Urinary bladder (tissue), 3 donors: ENCODE measurements at regions not wholly inside any gene's neighbourhood (a gene's known extent, or its start where the extent isn't known, plus 50 kb on each side); places are given as distances from the start of the nearest gene placed in this dataset.
"Not testable (repeated sequence)": the region's sequence is repeated elsewhere in the genome, so short reads cannot be mapped to it uniquely, and the experiment has no call there.

Experiments
- DNase-seq: peaks from one replicate; pipeline ENCODE4 v3.0.0-alpha.2; 2015; ENCODE audit errors: extremely low spot score
- H3K27ac ChIP-seq: one replicate; pipeline ENCODE4 v1.5.1; 2013; ENCODE audit warnings: low read depth, mild to moderate bottlenecking, moderate library complexity
- H3K36me3 ChIP-seq: one replicate; pipeline ENCODE4 v1.6.1; 2013; ENCODE audit warnings: mild to moderate bottlenecking, moderate library complexity; ENCODE audit not compliant: insufficient read depth
- H3K4me1 ChIP-seq: one replicate; pipeline ENCODE4 v1.6.1; 2013; ENCODE audit warnings: mild to moderate bottlenecking, moderate library complexity; ENCODE audit not compliant: insufficient read depth
- H3K4me3 ChIP-seq: one replicate; pipeline ENCODE4 v1.5.1; 2013; ENCODE audit warnings: low read depth, low read length
- WGBS: extraction: QIAGEN DNeasy Blood & Tissue Kit; methylation state at CpG from one replicate; pipeline ENCODE4 v1.1.7; 2013; 5-methylcytosine and 5-hydroxymethylcytosine counted together
- donor health status: healthy with polysubstance abuse.
- donor health status: healthy.

DNA sequence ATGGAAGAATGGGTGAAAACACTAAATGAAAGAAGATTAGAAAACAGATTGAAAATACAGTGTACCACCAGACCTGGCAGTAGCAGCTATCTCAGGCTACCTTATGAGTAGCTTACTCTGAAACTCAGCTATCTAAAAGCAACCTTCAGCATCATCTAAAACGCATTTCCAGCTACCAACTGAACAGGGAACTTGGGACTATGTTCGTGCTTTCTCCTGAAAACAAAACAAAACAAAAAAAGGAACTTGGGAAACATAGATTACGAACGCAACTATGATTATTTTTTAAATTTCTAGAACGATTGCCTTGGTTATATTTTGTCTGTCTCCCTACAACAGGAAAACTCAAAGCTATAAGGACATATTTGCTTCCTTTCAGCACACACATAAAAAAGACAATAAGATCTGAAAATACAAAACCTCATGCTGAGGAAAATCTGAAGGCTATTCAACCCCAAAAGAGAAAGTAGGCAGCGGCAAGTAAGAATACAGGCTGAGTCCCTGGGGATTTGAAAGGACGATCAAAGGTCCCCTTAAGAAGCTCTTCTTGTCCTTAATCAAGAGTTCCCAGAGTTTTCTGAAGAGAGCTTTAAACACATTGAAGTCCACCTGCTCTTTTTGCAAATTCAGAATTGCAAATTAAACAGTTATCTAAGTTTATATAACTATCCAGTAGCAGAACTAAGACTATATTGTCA lies 53.4 kb downstream of the OR2K2 start:
- no peaks in the 10 kb centered on the region for H3K4me1 ChIP-seq
- DNase-seq: no peak
- 83% methylated on average over 7 of the region's 7 CpGs for WGBS
- no peak overlapping the region for H3K27ac ChIP-seq
- H3K4me3 ChIP-seq: no peak overlapping the region
- no peaks in the 10 kb centered on the region for H3K36me3 ChIP-seq

DNA sequence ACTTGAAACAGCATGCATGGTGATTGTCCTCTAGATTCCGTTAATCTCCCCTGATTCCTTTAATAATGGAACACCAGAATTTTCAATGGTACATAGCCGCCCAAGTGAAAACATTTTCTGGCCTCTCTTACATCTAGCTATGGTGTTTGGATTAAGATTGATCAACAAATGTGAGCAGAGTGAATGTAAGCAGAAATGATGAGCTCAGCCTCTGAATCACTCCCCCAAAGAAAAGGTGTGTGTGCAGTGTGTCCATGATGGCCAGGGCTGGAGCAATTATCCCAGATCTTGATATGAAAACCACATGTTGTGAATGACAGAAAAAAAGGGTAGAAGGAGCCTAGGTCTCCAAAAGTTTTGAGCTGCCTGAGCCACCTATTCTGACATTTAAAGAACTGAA lies 55.3 kb downstream of the OR2K2 start:
- no peak for DNase-seq
- no peaks in the 10 kb centered on the region for H3K4me1 ChIP-seq

DNA sequence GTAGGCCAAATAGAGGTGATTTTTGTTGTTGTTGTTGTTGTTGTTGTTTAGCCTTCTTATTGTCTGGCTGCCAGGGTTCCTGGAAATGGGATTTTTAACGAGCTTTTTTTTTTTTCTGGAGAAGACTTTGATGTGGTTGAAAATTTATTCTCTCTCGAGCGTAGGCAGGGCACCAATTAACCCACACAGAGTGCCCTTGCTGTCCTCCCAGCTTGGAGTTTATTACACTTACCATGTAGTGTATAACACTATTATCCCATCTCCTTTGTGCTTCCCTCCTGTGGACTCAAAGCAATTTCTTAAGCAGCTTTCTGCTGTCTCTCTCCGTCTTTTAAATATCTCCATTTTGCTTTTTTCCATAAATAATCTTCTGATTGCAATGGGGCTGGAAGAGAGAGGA lies 57.4 kb downstream of the OR2K2 start:
- WGBS: 61% methylated on average over 4 of the region's 4 CpGs
- DNase-seq: no peak
- no peak overlapping the region for H3K27ac ChIP-seq

More for the DNA sequence above, 55.3 kb downstream of the OR2K2 start:
- Histone ChIP-seq H3K27ac (no peak overlapping the region), H3K4me3 (no peak overlapping the region), H3K36me3 (no peaks in the 10 kb centered on the region)
- 95% methylated on average over 2 of the region's 2 CpGs for WGBS

DNA sequence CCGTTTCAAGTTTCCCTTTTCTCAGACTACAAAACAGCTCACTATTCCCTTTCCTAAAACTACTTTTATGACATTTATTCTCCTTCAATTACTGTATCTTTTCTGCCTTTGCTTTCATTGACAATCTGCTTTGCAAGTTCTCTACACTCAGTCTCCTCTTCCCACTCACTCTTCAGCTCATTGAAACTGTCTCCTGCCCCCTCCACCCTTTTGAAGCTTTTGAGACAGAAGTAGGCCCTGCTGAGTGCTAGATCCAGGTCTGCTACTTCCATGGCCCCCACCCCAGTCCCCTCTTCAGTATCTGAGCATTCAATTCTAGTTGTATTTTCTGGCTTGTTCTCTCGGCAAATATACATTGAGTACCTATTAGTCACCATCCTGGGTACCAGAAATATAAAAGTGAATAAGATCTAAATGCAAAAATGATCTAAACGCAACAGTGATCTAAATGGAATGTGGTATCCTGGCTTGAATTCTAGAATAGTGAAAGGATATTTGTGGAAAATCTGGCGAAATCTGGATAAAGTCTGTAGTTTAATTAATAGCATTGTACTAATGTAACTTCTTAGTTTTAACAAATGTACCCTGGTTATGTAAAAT lies 58.4 kb downstream of the OR2K2 start:
- Histone ChIP-seq H3K36me3 (no peaks in the 10 kb centered on the region), H3K4me1 (no peaks in the 10 kb centered on the region), H3K4me3 (no peak overlapping the region), H3K27ac (no peak overlapping the region)
- DNase-seq: no peak
- 80% methylated on average over 4 of the region's 4 CpGs for WGBS

More for the DNA sequence above, 57.4 kb downstream of the OR2K2 start:
- H3K4me3 ChIP-seq: no peak overlapping the region
- no peaks in the 10 kb centered on the region for H3K4me1 ChIP-seq
- no peaks in the 10 kb centered on the region for H3K36me3 ChIP-seq

DNA sequence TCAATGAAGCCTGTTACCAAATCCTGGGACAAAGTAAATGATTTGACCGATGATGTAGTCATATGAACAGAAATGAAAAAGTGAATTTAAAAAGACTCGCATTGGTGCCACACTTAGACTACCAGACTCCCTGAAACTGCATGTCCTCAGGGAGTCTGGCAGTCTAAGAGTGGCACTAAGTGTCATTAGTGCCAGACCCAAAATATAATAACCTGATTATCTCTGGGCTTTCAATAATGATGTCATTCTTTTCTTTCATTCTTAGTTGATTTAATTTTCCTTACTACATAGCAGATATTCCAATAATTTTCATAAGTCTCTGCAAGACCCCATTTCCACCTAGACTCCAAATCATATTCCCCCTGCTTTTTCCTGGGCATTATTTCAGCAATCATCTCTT lies 59.0 kb downstream of the OR2K2 start:
- no peak overlapping the region for H3K4me3 ChIP-seq
- H3K27ac ChIP-seq: no peak overlapping the region
- no peaks in the 10 kb centered on the region for H3K4me1 ChIP-seq
- DNase-seq: no peak
- 95% methylated on average over 2 of the region's 2 CpGs for WGBS
- H3K36me3 ChIP-seq: no peaks in the 10 kb centered on the region

DNA sequence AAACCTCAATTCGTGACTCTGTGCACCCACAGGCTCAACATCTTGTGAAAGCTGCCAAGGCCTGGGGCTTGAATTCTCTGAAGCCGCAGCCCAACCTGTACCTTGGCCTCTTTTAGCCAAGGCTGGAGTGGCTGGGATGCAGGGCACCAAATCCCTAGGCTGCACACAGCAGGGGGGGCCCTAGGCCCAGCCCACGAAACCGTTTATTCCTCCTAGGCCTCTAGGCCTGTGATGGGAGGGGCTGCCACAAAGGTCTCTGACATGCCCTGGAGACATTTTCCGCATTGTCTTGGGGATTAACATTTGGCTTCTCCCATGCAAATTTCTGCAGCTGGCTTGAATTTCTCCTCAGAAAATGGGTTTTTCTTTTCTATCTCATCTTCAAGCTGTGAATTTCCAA lies 64.0 kb downstream of the OR2K2 start:
- not testable (repeated sequence) for DNase-seq
- 90% methylated on average over 5 of the region's 5 CpGs for WGBS

DNA sequence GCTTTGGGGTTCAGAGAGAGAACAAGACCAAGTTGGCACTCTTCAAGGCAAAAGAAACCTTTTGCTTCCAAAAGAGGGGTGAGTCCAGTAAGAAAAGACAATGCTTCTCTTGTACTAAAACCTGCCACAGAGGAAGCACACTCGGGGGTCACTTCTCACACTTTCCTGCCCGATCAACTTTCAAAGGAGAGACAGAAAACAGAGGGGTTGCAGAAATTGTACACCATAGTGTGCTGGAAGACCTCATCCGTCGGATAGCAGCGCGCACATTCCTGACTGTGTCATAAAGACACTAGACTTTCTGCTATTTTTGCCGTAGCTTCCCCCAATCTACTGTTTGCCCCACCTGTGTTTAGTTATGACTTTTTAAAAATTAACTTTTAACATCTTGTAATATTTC lies 66.9 kb downstream of the OR2K2 start:
- H3K27ac ChIP-seq: no peak overlapping the region
- H3K36me3 ChIP-seq: no peaks in the 10 kb centered on the region
- no peaks in the 10 kb centered on the region for H3K4me1 ChIP-seq
- H3K4me3 ChIP-seq: no peak overlapping the region
- no peak for DNase-seq
- WGBS: 66% methylated on average over 7 of the region's 7 CpGs

More for the DNA sequence above, 64.0 kb downstream of the OR2K2 start:
- not testable (repeated sequence) for H3K36me3 ChIP-seq, H3K4me1 ChIP-seq, H3K27ac ChIP-seq, H3K4me3 ChIP-seq

DNA sequence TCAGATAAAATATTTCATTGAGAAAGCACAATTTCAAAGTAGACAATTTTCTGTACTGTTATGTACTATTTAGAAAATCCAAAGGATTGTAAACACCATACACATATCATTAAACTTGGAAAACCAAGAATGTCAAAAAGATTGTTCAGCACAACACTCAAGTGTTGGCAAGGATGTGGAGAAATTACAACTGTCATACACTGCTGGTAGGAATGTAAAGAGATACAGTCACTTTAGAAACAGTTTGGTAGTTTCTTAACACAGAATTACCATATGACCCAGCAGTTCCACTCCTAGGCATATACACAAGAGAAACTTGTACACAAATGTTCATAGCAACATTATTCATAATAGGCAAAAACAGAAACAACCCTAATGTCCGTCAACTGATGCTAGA lies 71.2 kb downstream of the OR2K2 start:
- WGBS: 85% methylated on average over 1 of the region's 1 CpG
- no peaks in the 10 kb centered on the region for H3K4me1 ChIP-seq
- DNase-seq: no peak

DNA sequence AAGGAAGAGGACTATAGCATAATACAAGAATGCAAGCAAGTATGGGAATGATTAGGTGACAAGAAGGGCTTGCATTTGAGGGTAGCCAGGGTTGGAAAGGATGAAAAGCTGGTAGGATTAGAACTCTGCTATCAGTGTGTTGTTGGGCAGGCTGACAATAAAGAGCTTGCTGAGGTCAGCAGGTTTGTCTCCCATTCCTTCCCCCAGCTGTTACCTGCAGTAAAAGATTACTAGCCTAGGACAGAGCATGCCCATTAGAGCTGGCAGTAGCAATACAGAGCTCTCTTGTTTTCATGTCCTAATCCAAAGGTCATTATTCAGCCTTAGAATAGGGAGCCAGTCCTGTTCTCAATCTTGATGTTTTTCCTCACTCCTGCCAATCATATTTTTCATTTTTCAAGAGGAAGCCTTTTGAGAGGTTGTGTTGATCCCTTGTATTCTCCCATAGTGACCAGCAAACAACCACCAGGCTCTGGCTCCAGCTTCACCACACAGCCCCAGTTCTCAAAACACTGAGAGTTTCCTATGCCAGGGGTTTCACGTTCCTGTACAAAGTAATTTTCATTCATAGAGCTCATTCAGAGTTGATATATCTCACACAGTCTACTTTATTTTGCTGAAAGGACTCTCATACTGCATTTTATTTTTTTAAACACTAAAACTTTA lies 71.7 kb downstream of the OR2K2 start:
- no peak for DNase-seq
- H3K27ac ChIP-seq: no peak overlapping the region
- H3K4me1 ChIP-seq: no peaks in the 10 kb centered on the region
- 58% methylated on average over 1 of the region's 1 CpG for WGBS
- no peak overlapping the region for H3K4me3 ChIP-seq
- H3K36me3 ChIP-seq: no peaks in the 10 kb centered on the region

More for the DNA sequence above, 71.2 kb downstream of the OR2K2 start:
- H3K36me3 ChIP-seq: no peaks in the 10 kb centered on the region
- no peak overlapping the region for H3K4me3 ChIP-seq
- H3K27ac ChIP-seq: no peak overlapping the region

DNA sequence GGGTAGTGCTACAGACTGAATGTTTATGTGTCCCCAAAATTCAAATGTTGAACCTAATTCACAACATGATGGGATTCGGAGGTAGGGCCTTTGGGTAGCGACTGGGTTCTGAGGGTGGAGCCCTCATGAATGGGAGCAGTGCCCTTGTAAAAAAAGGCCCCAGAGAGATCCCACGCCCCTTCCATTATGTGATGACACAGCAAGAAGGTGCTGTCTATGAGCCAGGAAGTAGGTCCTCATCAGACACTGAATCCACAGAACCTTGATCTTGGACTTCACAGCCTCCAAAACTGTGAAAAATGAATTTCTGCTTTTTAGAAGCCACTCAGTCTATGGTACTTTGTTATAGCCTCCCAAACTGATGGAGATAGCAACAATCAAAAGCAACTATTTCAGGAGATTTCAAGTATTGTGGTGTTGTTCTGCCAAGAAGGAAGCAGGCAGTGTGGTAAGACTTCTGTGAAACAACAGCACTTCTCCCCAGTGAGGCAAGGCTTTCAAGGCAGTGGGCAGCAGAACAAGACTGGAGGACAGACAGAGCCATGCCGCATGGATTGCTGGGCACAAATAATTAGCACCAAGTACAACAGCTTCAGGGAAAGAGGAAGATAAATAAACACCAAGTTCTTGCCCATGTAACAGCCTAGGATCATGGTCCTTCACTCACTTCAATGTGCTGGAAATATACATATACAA lies 76.1 kb downstream of the OR2K2 start:
- no peak for DNase-seq
- Histone ChIP-seq H3K36me3 (no peaks in the 10 kb centered on the region), H3K4me3 (no peak overlapping the region), H3K27ac (no peak overlapping the region), H3K4me1 (no peaks in the 10 kb centered on the region)
- 96% methylated on average over 4 of the region's 4 CpGs for WGBS

DNA sequence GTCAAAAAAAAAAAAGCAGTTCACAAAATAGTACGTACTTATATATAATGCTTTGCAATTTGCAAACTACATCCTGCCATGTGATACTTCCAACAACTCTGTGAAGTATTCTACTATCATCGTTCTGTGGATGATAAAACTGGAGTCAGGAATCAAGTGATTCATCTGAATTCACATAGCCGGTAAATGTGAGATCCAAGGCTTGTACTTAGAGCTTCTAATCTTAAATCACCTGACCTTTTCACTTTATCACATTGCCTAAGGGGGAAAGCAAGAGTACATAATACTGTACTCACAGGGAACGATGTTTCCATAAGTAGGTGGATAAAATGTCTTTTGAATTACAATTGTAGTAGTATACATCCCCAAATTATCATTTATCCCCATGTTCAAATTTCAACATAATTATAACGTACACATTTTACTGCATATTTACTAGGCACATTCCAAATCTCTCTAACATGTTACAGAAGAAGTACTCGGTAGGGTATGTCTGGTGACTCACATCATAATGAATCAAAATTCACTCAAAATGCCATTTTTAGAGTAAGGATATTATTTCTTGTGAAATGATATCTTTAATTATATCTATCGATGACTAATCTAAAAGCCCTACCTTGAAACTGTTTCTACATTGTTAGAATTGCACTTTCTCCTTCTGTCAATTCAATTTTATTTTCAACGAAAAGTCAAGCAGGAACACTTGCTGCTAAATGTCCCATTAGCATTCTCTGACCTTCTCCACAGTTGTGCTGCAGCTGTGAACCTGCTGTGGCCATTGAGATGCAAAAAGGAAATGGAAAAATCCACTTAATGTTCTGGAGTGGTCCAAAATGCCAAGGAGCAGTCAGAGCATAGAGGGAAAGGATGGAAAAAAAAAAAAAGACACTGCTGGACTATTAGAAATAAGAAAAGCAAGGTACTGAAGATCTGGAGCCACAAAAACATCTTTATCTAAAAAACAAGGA lies 78.9 kb downstream of the OR2K2 start:
- WGBS: 67% methylated on average over 8 of the region's 8 CpGs
- Histone ChIP-seq H3K27ac (no peak overlapping the region), H3K4me3 (no peak overlapping the region), H3K4me1 (no peaks in the 10 kb centered on the region), H3K36me3 (no peaks in the 10 kb centered on the region)
- DNase-seq: no peak

DNA sequence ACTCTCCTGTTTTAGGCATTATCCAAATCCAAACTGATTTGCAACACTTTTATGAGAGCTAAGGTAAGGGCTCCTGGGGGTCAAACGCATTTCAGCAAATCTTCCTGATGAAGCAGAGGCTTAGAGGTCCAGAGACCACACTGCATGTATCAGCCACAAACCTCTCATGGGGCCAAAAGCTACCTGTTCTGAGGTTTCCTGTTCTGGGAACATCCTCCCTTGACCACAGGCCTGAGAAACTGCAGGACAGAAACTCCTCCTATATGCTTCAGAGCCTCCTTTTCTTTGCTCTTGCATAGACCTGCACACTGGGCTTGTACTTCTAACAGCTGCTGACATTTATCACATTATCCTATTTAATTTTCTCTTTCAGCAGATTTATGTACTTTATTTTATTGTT lies 92.6 kb downstream of the OR2K2 start:
- Histone ChIP-seq H3K4me1 (no peaks in the 10 kb centered on the region), H3K27ac (no peak overlapping the region), H3K4me3 (no peak overlapping the region), H3K36me3 (no peaks in the 10 kb centered on the region)
- DNase-seq: no peak
- 95% methylated on average over 1 of the region's 1 CpG for WGBS

DNA sequence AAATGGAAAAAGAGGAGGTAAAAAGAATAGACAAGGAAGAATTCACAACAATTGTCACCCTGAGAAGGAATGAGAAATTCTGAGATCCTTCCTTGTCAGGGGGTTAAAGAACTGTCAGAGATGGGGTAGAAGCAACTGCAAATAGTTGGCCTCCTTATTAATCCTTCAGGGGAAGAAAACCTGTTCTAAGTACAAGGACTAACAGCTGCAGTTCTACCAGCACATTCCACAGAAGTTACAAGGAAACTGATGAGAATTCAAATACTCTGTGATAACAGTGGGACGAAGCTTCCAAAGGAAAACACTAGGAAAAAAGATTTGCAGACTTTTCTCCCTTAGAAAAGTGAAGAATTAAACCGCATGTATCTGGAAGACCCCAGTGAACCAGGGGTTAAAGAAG lies 93.7 kb downstream of the OR2K2 start:
- H3K27ac ChIP-seq: no peak overlapping the region
- DNase-seq: no peak
- H3K4me1 ChIP-seq: no peaks in the 10 kb centered on the region
- WGBS: 56% methylated on average over 2 of the region's 2 CpGs
- no peaks in the 10 kb centered on the region for H3K36me3 ChIP-seq
- no peak overlapping the region for H3K4me3 ChIP-seq
